MCF 10A (cell line): ENCODE measurements at regions not wholly inside any gene's neighbourhood (a gene's known extent, or its start where the extent isn't known, plus 50 kb on each side); places are given as distances from the start of the nearest gene placed in this dataset.

Source experiments
- BruUV-seq: library from RNA; stranded (reverse); fragments of 400-500 nt; replicated peaks from 2 replicates; lab custom pipeline; 2021; lab: Mats Ljungman, UMichigan
- CTCF ChIA-PET: fragments of 300-600 bp; sonication (Branson Sonifier 250); formaldehyde crosslinking; extraction: SDS; loops from one replicate; lab custom pipeline; 2021; ENCODE audit warnings: antibody characterized with exemption, inconsistent platforms; lab: Yijun Ruan, JAX
- POLR2A ChIA-PET: fragments of 300-600, 350-650 bp; sonication (Branson Sonifier 250); formaldehyde crosslinking; extraction: SDS; loops from one replicate; lab custom pipeline; 2020; ENCODE audit warnings: antibody characterized with exemption, inconsistent platforms; lab: Yijun Ruan, JAX
- DNase-seq: peaks from one replicate; pipeline ENCODE4 v3.0.0-alpha.2; 2018; ENCODE audit not compliant: unreplicated experiment
- H3K27ac Mint-ChIP-seq: one replicate; pipeline ENCODE4 v1.8.0; 2022; ENCODE audit warnings: mild to moderate bottlenecking, low read depth, mixed read lengths; ENCODE audit not compliant: unreplicated experiment
- H3K27me3 Mint-ChIP-seq: one replicate; pipeline ENCODE4 v1.8.0; 2022; ENCODE audit warnings: mixed read lengths; ENCODE audit not compliant: insufficient read depth, unreplicated experiment
- H3K36me3 Mint-ChIP-seq: one replicate; pipeline ENCODE4 v1.8.0; 2022; ENCODE audit warnings: mild to moderate bottlenecking, moderate library complexity, mixed read lengths; ENCODE audit not compliant: insufficient read depth, unreplicated experiment
- H3K4me1 Mint-ChIP-seq: one replicate; pipeline ENCODE4 v1.8.0; 2022; ENCODE audit warnings: mixed read lengths; ENCODE audit not compliant: insufficient read depth, unreplicated experiment
- H3K4me3 Mint-ChIP-seq: one replicate; pipeline ENCODE4 v1.8.0; 2022; ENCODE audit warnings: mild to moderate bottlenecking, moderate library complexity, mixed read lengths; ENCODE audit not compliant: unreplicated experiment
- H3K9me3 Mint-ChIP-seq: one replicate; pipeline ENCODE4 v1.8.0; 2022; ENCODE audit warnings: mixed read lengths; ENCODE audit not compliant: unreplicated experiment
- intact Hi-C: fragments of 100-400 bp; cut with micrococcal nuclease; formaldehyde crosslinking; loops from 2 replicates; pipeline ENCODE4 v1.14.1; 2022
- TF ChIP-seq, protein P1 (sequence below): fragments of 200-600 bp; IDR thresholded peaks from one replicate; pipeline ENCODE4 v1.8.0; 2022; ENCODE audit warnings: antibody characterized with exemption, mild to moderate bottlenecking; ENCODE audit not compliant: unreplicated experiment

GRCh38 chr6:98530732-98531131 is 303.6 kb upstream of the POU3F2 start:
- Mint-ChIP-seq H3K27me3 (no peaks in the 10 kb centered on the region), H3K4me1 (no peaks in the 10 kb centered on the region), H3K9me3 (no peaks in the 10 kb centered on the region), H3K4me3 (no peak overlapping the region), H3K36me3 (no peaks in the 10 kb centered on the region), H3K27ac (no peak overlapping the region)
- CTCF ChIA-PET, result interaction anchor here (1.0 kb wide), 1 partner anchor 9 kb away, joined by 3 read pairs; no protein-coding TSS in a partner anchor
- DNase-seq, result no peak
- intact Hi-C loops, result no loop called here
- TF ChIP-seq, protein P1, sequence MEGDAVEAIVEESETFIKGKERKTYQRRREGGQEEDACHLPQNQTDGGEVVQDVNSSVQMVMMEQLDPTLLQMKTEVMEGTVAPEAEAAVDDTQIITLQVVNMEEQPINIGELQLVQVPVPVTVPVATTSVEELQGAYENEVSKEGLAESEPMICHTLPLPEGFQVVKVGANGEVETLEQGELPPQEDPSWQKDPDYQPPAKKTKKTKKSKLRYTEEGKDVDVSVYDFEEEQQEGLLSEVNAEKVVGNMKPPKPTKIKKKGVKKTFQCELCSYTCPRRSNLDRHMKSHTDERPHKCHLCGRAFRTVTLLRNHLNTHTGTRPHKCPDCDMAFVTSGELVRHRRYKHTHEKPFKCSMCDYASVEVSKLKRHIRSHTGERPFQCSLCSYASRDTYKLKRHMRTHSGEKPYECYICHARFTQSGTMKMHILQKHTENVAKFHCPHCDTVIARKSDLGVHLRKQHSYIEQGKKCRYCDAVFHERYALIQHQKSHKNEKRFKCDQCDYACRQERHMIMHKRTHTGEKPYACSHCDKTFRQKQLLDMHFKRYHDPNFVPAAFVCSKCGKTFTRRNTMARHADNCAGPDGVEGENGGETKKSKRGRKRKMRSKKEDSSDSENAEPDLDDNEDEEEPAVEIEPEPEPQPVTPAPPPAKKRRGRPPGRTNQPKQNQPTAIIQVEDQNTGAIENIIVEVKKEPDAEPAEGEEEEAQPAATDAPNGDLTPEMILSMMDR, result no peak
- no TSS peak for BruUV-seq
- POLR2A ChIA-PET, result no interaction called here

DNA sequence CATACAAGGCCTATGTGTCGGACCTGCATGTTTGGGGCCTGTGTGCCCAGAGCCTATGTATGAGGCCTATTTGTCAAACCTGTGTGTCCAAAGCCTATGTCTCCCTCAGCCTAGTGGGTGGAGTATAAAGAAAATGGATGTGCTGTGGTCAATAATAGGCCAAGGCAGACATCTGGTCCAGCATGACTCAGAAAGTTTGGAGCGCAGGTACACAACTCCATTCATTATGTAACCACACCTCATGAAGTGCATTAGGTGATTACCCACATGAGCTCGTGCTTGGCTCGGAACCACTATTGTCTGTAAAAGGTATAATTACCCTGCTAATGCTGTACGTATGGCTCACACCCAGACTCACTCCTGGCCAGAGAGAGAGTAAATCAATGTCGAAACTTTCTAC is 302.4 kb upstream of the POU3F2 start:
- ChIA-PET CTCF (interaction anchor here (0.6 kb wide), 1 partner anchor 527 kb away, joined by 3 read pairs; no protein-coding TSS in a partner anchor), POLR2A (no interaction called here)
- Mint-ChIP-seq H3K4me3 (no peak overlapping the region), H3K27ac (no peak overlapping the region), H3K27me3 (no peaks in the 10 kb centered on the region), H3K4me1 (no peaks in the 10 kb centered on the region), H3K9me3 (no peaks in the 10 kb centered on the region), H3K36me3 (no peaks in the 10 kb centered on the region)
- DNase-seq, result no peak
- TF ChIP-seq, protein P1, result no peak
- BruUV-seq, result no TSS peak
- intact Hi-C loops, result no loop called here

DNA sequence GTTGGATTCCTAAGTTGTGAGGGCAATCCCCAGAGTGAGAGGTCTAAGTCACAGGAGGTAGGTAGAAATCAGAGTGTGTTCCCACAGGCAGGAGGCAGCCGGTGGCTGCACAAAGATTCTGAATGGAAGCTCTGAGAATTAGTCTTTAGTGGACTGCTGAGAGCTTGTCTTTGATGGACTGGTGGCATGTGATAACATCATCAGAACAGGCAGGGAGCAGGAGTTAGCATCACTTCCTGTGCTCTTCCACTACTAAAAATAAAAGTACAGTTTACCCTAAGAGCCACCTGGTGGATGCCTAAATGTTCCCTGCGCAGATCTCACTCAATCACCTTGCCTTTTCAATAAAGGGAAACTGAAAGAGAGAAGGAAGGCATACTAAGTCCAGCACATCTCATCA is 294.6 kb upstream of the POU3F2 start:
- Mint-ChIP-seq H3K27ac (no peak overlapping the region), H3K4me3 (no peak overlapping the region), H3K27me3 (no peaks in the 10 kb centered on the region), H3K36me3 (no peaks in the 10 kb centered on the region), H3K4me1 (no peaks in the 10 kb centered on the region), H3K9me3 (no peaks in the 10 kb centered on the region)
- CTCF ChIA-PET, result interaction anchor here (0.6 to 0.7 kb wide), 2 partner anchors 9 to 340 kb away, joined by 3 read pairs; no protein-coding TSS in a partner anchor
- TF ChIP-seq, protein P1, result no peak
- intact Hi-C loops, result no loop called here
- no TSS peak for BruUV-seq
- DNase-seq, result no peak
- POLR2A ChIA-PET, result no interaction called here

- Mint-ChIP-seq H3K9me3 (no peaks in the 10 kb centered on the region), H3K27me3 (peaks cover 33% of the 10 kb centered on the region), H3K4me1 (no peaks in the 10 kb centered on the region), H3K4me3 (no peak overlapping the region), H3K27ac (no peak overlapping the region), H3K36me3 (no peaks in the 10 kb centered on the region)
- POLR2A ChIA-PET, result no interaction called here
- TF ChIP-seq, protein P1, result no peak
- no TSS peak for BruUV-seq
- DNase-seq, result no peak
- intact Hi-C loops, result no loop called here
- CTCF ChIA-PET, result no interaction called here
Observed at GRCh38 chr6:98546376-98546775, 288.0 kb upstream of the POU3F2 start.
